GM12864 (cell line): ENCODE measurements at regions not wholly inside any gene's neighbourhood (a gene's known extent, or its start where the extent isn't known, plus 50 kb on each side); places are given as distances from the start of the nearest gene placed in this dataset.
"Not testable (repeated sequence)": the region's sequence is repeated elsewhere in the genome, so short reads cannot be mapped to it uniquely, and the experiment has no call there.

Experiments used
- DNase-seq: peaks from one replicate; pipeline ENCODE4 v3.0.0-alpha.2; 2011; ENCODE audit warnings: low read depth
- H3K4me3 ChIP-seq: 2 replicates; pipeline ENCODE4 v1.5.1; 2011; ENCODE audit warnings: mild to moderate bottlenecking, low read depth, low read length, control low read depth
- TF ChIP-seq, protein P1 (sequence below): IDR thresholded peaks from 2 replicates; pipeline ENCODE4 v1.5.1; 2011; ENCODE audit warnings: low read depth, mild to moderate bottlenecking, moderate library complexity, low read length, control low read depth, inconsistent platforms; ENCODE audit errors: missing control alignments

DNA sequence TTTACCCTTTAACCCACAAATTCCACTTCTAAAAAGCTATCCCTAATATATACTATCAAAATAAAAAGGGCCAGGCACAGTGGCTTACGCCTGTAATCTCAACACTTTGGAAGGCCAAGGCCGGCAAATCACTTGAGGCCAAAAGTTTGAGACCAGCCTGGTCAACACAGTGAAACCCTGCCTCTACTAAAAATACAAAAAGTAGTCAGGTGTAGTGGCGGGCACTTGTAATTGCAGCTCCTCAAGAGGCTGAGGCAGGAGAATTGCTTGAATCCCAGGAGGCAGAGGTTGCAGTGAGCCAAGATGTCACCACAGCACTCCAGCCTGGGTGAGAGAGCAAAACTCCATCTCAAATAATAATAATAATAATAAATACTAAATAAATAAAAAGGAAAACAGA, 82.5 kb downstream of the TRIM27 start:
- no peak for DNase-seq
- TF ChIP-seq, protein P1, sequence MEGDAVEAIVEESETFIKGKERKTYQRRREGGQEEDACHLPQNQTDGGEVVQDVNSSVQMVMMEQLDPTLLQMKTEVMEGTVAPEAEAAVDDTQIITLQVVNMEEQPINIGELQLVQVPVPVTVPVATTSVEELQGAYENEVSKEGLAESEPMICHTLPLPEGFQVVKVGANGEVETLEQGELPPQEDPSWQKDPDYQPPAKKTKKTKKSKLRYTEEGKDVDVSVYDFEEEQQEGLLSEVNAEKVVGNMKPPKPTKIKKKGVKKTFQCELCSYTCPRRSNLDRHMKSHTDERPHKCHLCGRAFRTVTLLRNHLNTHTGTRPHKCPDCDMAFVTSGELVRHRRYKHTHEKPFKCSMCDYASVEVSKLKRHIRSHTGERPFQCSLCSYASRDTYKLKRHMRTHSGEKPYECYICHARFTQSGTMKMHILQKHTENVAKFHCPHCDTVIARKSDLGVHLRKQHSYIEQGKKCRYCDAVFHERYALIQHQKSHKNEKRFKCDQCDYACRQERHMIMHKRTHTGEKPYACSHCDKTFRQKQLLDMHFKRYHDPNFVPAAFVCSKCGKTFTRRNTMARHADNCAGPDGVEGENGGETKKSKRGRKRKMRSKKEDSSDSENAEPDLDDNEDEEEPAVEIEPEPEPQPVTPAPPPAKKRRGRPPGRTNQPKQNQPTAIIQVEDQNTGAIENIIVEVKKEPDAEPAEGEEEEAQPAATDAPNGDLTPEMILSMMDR, result peak; percentile 27
- H3K4me3 ChIP-seq, result no peak overlapping the region

DNA sequence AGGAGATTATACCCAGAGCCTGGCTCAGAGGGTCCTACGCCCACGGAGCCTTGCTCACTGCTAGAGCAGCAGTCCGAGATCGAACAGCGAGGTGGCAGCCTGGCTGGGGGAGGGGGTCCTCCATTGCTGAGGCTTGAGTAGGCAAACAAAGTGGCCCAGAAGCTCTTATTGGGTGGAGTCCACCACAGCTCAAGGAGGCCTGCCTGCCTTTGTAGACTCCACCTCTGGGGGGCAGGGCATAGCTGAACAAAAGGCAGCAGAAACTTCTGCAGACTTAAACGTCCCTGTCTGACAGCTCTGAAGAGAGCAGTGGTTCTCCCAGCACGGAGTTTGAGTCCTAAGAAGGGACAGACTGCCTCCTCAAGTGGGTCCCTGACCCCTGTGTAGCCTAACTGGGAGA, 75.0 kb downstream of the TRIM27 start:
- not testable (repeated sequence) for DNase-seq

More for the DNA sequence above, 75.0 kb downstream of the TRIM27 start:
- TF ChIP-seq, protein P1, result peak; percentile 22
- H3K4me3 ChIP-seq, result not testable (repeated sequence)
